NCI-H774 (cell line): ENCODE measurements at regions not wholly inside any gene's neighbourhood (a gene's known extent, or its start where the extent isn't known, plus 50 kb on each side); places are given as distances from the start of the nearest gene placed in this dataset.
A peak's percentile ranks its signal among the peaks of the same experiment; 100 is the strongest.

ENCODE experiments used
- DNase-seq: peaks from one replicate; lab custom pipeline; 2025; lab: John Stamatoyannopoulos, UW

DNA sequence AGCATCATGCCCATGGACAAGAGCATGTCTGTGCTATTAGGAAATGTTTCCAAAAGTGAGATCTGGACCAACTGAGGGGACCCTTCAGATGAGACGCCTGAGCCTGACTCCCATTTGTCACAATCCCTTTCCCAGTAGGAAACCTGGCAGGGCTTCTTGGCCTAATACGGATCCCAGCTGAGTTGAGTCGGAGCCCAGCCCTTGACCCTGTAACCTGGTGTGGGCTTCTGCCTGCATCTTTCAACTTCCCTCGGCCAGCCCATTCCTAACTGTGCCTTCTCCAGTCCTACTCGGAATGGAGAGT, 148.3 kb downstream of the IRX2 start:
- DNase-seq: no peak

DNA sequence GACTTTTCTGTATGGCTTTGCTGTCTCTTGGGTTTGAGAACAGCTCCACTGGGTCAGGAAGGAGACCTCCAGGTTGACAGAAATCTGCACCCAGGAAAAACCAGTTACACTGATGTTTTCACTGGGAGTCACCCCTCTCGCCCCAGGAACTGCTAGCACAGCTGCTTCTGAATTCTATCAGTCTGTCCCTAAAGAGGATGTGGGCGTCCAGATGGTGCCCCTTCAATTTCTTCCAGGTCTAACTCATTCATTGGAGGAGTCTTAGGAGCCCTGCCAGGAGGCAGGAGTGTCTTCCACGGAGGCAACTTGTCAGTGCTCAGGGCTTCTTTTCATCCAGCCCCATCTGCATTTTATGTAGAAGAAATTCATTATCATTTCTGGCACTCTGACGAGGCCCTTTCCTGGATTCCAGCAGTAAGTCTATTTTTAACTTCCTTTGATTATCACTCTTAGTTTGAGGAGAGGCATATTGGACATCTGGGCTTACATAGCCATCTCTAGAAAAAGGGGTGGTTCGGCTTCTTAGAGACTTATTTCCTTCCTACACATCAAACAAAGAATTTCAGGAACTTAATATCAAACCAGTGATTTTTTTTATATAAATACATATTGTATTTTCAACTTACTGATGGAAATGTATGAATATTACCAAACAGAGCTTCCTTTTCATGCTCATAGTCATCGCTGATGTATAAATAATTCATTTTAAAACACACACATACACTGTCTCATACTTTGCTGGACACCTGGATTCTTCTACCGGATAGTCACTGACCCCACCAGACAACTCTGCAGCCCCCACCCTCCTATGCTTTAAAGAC, 148.8 kb downstream of the IRX2 start:
- DNase-seq: no peak

DNA sequence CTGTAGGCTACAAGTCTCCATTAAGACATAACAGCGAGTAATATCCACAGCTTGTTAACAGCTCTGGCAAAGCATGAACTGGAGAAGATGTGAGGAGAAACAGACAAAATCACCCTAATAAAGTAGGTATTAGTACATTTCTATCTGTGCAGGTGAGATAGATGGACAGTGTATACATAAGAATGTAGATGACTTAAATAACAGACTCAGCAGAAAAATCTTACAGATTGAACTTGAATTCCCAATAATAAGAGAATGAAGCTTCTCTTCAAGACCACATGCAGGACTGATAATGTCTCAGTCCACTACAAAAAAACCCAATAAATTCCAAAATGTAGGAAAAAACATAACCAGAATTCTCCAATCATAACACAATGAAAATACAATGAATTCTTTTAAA, 153.0 kb downstream of the IRX2 start:
- DNase-seq: no peak

DNA sequence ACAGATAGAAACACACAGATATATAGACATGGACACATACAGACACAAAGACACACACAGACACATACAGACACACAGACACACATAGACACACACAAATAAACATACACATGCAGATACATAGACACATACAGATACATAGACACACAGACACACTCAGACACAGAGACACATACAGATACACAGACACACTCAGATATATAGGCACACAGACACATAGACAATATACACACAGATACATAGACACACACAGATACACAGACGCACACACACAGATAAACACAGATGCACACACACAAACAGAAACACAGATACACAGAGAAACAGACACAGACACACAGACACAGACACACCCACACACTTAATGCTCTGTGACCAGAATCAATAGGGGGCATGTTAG, 156.8 kb downstream of the IRX2 start:
- DNase-seq: no peak

DNA sequence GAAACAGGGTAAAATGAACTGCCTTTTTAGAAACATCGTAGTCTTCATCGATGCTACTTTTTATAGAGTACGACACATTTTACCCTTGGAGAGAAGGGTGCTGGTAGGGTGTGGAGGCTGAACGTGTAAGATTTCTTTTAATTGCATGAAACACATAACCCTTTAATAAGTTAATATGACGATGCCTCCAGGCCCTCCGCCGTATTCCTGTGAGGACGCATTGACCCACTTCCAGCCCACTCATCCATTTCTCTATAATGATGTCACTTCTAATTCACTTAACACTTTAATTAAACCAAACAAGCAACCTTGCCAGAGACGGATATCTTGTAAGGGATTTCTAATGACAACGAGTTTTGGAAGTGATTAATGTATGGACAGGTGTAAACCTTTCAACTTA, 158.7 kb downstream of the IRX2 start:
- no peak for DNase-seq

DNA sequence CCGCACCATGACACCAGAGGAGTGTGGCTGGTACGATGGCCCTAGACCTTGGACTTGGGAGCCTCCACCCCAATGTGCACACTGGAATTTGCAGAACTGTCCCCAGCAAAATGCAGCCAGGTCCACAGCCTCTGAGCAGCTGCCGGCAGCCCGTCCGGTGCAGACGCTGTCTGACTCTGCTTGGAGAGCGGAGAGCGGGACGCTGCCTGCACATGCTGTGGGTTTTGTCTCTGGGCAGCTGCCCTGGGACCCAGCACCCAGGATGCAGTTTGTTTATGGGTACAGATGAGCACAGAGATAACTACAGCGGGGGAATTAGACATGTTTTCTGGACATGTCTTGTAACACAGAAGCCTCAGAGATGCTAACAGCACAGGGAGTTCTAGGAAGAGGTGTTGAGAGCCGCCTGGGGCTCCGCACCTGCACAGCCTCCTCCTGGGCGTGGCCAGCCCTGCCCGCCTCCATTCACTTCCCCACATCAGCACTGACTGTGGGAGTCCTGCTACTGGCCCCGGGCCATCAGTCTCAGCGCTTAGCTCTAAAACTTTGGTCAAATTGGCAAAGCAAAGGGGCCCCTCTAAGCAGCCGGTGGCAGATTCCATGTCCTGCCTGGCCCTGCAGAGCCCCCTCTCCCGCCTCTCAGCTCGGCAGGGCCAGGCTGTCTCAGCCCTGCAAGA, 159.6 kb downstream of the IRX2 start:
- peak; percentile 23 for DNase-seq

DNA sequence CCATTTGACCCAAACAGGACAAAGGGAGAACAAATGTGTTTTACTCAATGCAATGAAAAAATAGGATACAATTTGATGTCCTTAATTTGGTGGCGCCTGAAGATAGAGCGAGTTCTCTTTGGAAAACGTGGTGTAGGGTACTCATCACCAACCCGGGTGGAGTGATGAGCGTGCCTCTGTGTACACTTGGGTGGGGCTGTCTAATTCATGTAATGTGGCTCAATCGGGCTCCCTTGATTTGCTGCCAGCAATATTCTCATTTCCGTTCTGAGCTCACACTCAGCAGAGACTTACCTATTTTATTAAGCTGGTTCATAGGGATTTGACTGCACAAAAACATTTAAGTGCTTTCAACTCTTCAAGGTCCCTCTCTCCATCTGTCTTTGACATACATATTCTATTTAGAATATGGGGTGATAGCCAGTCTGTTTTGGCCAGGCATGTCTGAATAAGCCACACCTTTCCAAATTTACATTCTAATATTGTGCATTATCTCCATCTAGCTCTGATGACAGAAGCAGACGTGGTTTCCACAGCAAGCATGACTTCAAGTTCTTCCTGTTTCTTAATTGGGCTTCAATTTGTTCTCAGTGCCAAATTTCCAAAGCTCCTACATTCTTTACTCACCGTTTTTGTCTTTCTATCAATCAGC, 162.5 kb downstream of the IRX2 start:
- peak; percentile 47 for DNase-seq

DNA sequence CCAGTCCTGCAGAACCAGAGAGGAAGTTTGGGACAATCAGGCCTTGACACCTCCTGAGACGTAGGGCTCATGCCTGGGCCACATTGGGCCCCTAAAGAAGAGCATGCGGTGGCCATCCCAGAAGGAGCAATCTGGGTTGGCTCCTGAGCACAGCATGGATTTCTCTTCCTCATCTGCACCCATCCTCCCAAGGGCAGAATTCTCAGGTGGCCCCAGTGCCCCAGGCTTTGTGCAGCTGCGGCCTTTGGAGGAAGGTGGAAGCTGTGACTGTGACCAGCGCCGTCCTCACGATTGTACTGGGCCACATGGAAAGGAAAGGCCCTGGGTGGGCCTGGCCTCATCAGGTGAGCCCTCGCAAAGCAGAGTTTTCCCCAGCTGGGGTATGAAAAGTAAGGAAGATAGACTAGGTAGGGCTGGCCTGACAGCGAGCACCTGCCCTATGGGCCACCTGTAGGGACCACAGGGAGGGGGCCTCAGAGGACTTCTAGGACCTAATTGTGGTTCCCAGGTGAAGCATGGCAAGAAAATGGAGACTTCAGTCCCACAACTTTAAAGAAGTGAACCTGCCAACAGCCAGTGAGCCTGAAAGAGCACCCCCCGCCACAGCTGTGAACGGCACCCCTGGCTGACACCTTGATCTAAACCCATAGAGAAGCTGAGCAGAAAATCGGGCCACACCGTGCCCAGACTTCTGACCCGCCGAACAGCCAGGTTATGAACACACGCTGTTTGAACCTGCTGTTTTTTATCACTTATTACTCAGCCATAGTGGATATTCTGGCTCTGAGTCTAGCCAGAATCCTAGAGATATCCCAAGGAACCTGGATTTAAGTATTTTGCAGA, 164.1 kb downstream of the IRX2 start:
- no peak for DNase-seq

DNA sequence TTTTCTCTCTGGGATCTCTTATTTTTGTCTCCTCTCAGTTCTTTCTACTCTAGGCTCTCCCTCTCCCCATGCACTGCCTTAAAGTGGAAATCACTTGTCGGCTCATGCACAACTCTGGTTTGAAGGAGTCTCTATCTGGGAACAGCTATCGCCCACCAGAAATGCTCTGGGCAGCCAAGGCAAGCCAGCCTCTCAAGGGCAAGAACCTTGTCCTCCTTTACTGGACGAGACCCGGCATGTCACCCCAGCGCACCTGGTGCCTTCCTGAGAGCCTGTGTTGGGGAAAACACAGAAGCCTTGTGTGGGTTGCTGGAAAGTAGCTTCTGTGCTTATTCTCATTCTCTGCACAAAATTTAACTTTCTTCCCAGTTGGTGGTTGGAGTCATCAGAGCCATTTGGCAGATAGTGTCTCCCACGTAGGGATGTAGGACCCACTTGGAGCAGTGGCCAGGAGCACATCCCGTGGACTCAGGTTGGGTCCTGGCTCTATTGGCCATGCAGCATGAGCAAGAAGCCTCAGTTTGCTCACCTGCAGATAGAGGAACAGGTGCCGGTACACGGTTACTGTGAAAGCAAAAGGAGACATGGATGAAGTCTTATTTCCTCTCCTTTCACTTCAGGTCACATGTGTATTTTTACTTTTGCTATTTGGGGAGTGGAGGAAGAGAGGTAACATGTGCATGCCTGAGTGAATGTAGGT, 165.3 kb downstream of the IRX2 start:
- DNase-seq: no peak

DNA sequence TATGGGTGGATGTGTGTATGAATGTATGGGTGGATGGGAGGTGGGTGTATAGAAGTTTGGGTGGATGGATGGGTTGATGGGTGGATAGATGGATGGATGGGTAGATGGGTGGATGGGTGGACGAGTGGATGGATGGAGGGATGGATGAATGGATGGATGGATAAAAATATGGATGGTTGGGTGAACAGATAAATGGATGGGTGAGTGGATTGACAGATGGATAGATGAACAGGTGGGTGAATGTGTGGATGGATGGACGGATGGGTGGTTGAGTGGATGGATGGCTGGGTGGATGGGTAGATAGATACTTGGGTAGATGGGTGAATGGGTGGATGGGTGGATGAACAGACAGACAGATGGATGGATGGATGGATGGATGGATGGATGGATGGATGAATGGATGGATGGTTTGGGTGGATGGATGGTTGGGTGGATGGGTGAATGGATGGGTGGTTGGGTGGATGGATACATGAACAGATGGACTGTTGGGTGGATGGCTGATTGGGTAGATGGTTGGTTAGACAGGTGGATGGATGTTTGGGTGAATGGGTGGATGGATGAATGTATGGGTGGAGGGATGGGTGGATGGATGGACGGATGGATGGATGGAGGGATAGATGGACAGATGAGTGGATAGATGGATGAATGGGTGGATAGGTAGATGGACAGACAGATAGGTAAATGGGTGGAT, 166.8 kb downstream of the IRX2 start:
- DNase-seq: no peak

DNA sequence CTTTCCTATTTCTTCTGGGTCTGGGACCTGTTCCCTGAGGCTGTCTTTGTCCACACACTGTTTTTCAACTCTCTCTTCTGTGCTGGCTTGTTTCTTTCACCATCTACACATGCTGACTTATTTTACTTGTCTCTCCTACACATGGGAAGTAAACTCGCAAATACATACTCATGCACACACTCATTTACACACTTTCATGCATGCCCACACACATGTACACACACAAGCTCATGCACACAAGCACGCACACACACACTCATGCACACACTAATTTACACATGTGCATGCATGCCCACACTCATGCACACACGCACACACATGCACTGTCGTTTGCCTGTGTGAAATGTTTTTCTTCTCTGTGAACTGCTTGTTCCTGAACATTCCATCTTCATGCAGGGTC, 169.0 kb downstream of the IRX2 start:
- no peak for DNase-seq

DNA sequence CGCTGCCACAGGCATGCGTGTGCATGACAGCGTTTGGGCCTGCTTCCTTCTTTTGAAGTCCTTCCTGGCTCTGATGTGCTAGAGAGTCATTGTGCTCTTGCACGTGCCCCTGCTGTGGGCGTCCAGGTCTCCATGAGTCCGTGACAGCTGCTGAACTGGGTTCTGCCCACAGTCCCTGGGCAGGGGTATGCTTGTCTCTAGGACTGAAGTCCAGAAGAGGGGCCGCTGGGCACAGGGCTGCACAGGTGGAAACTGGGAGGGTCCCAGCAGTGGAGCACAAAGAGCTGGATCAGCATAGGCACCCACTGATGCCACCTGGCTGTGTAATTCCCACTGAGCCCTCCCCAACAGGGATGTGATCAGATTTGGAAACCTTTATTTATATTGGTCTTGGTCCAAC, 169.4 kb downstream of the IRX2 start:
- DNase-seq: no peak

DNA sequence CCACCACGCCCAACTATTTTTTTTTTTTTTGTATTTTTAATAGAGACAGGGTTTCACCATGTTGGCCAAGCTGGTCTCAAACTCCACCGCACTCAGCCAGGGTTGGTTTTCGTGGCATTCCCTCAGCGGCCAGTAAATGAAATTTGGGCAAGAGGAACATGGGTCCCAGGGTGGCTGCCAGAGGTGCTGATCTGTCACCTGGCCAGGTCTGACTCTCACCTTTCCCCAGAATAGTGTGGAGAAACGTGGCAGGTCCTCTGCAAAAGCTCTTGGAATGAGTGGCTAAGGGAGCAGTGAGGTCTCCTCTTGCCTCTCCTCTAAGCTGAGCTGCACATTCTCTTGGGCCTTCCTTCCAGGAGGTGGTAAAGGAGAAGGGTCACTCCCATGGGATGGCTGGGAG, 170.1 kb downstream of the IRX2 start:
- no peak for DNase-seq

DNA sequence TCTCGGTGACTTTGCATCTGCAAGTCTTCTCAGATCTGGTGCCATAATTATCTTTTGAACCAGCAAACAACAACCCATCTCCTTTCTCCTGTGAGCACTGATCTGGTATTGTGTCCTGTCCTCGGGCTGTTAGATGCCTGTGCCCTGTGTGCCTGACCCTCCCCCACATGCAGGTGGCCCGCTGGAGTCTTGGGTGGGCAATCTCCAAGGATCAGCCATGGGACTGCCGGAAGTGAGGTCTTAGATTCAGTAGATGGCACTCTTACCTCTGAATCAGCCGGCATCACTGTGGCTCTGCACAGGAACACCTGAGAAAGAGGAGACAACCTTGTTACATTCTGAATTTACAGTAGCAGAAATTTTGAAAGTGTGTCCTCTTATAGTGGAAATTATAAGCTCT, 172.4 kb downstream of the IRX2 start:
- peak; percentile 35 for DNase-seq

DNA sequence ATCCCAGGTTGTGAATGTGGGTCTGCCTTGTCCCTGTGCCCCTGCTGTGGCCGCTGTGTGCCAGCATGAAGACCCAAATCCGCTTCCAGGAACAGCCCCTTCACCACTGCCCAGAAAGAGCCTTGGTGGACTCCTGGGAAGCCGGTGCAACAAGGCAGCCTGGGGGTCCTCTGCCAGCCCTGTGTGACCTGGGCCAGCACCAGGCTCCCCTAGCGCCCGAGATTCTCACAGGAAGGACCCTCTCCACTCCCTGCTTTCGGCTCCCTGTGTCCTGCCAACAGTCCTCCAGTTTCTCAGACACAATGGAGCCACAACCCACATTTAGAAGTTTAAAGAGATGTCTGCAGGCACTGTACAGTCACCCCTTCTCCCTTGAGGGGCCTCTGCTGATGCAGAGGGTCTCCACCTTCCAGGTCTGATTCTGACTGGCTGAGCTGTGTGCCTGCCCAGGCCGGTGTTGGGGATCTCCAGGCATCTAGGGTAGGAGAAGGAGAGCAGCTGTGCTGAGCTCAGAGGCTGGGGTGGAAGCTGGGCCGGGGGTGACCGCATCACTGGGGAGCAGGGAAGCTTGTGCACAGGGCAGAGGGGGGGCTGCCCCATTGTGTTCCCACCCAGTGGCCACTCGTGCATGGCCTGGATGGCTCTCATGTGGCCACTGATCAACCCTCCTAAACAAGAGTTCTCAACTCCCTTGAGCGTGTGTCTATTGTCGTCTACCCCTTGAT, 174.0 kb downstream of the IRX2 start:
- no peak for DNase-seq

DNA sequence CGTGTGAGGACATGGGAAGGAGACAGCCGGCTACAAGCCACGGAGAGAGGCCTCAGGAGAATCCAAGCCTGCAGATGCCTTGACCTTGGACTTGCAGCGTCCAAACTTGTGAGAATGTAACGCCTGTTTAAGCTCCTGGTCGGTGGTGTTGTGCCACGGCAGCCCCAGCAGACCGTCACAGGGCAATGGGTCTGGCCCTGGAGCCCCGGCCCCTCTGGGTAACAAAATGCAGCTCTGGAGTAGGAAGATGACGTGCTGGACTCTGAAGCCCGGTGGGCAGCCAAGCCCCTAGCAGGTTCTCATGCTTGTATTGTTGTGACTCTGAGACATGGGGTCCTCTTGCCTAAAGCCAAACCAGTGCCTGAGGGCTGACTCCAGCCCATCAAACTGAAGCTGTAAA, 174.7 kb downstream of the IRX2 start:
- no peak for DNase-seq

DNA sequence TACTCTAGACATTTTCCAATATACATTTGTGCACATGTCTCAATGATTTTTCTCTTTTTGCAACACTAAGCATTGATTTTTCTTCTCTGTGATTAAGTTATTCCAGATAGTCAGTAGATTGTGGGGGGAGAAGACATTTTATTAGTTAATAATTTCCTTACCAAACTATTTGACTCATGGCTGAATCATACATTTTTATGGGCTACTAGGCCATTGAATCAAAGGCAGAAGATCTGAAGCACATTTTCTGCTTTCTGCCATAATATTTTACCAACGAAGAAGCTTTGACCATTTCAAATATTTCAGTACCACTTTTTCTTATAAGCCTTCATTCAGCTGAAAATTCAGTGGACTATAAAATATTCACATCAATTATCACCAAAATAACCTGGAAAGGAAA, 175.6 kb downstream of the IRX2 start:
- DNase-seq: no peak

DNA sequence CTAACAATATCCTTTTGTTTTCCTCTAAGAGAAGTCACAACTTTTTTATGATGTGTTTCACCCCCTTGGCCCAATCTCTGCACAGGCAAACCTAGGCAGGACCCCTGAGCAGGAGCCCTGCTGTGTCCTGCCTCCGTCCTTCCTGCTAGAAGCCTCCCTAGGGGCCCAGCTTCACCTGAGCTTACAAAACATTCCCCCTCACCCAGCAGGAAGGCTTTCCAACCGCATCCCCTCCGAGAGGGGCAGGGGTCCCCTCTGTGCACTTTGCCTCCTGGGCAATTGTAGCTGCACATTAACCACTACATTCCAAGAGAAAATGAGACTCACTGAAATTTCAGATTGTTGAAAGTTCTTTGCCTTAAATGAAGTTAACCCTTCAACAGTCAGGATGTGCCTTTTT, 176.2 kb downstream of the IRX2 start:
- DNase-seq: no peak

DNA sequence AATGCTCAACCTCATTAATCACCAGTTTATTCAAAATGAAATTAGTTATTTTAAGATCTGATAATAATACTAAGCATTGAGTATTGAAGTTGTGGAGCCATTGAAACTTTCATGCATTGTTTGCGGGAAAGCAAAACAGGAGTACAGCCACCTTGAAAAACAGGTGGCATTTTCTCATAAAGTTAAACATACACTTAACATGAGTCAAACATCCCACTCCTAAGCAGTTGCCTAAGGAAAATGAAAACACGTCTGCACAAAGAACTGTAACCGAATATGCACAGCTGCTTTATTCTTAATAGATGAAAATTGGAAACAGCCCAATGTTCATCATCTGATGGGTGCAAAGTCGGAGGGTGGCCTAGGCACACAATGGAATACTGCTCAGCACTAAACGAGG, 177.3 kb downstream of the IRX2 start:
- no peak for DNase-seq

DNA sequence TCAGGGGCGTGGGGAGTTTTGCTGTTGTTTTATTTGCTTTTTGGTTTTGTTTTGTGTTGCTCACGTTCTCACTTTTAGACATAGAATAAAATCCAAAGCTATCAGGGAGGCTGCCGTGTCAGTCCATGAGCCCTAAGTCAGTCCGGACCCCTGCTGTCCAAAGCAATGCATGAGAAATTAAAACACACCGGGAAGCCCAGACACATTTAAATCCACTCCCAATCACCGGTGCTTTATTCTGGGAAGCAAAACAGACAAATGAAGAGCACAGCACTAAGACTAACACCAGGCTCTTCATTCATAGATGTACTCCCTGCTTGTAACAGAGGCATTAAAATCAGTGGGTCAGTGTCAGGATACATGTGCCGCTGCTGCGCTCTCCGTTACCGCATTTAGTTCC, 180.9 kb downstream of the IRX2 start:
- no peak for DNase-seq
